GM23338 (cell line): ENCODE measurements at regions not wholly inside any gene's neighbourhood (a gene's known extent, or its start where the extent isn't known, plus 50 kb on each side); places are given as distances from the start of the nearest gene placed in this dataset.

ENCODE experiments used
- ATAC-seq: fragments of 200-7000 bp; cut with Tn5 transposase; 3 replicates; pipeline ENCODE4 v1.9.1; 2020
- DNase-seq: peaks from one replicate; pipeline ENCODE4 v3.0.0-alpha.2; 2015; ENCODE audit warnings: low spot score
- H2AFZ ChIP-seq: fragments of 200-600 bp; sonication (generic); 2 replicates; pipeline ENCODE4 v1.8.0; 2016; ENCODE audit warnings: antibody characterized with exemption, mild to moderate bottlenecking, moderate library complexity
- H3F3A ChIP-seq: fragments of 200-600 bp; sonication (generic); replicated peaks from 2 replicates; pipeline ENCODE4 v1.8.0; 2017; ENCODE audit warnings: antibody characterized with exemption, mixed run types, low read depth
- H3K27ac ChIP-seq: fragments of 200-600 bp; sonication (generic); 2 replicates; pipeline ENCODE4 v1.6.1; 2016; ENCODE audit warnings: low read depth
- H3K27me3 ChIP-seq: fragments of 200-600 bp; sonication (generic); 2 replicates; pipeline ENCODE4 v1.8.0; 2016; ENCODE audit warnings: mild to moderate bottlenecking, mixed run types, moderate library complexity; ENCODE audit not compliant: insufficient read depth
- H3K36me3 ChIP-seq: fragments of 200-600 bp; sonication (generic); 2 replicates; pipeline ENCODE4 v1.8.0; 2016; ENCODE audit warnings: mild to moderate bottlenecking; ENCODE audit not compliant: insufficient read depth
- H3K4me1 ChIP-seq: fragments of 200-600 bp; sonication (generic); 2 replicates; pipeline ENCODE4 v1.8.0; 2016; ENCODE audit warnings: mild to moderate bottlenecking, moderate library complexity; ENCODE audit not compliant: insufficient read depth
- H3K4me2 ChIP-seq: fragments of 200-600 bp; sonication (generic); 2 replicates; pipeline ENCODE4 v1.7.1; 2017; ENCODE audit warnings: mixed run types
- H3K4me3 ChIP-seq: fragments of 200-600 bp; sonication (generic); 2 replicates; pipeline ENCODE4 v1.6.1; 2016; ENCODE audit warnings: mixed run types
- H3K79me2 ChIP-seq: fragments of 200-600 bp; sonication (generic); replicated peaks from 2 replicates; pipeline ENCODE4 v1.8.0; 2017; ENCODE audit warnings: mild to moderate bottlenecking; ENCODE audit not compliant: insufficient read depth
- H3K9me2 ChIP-seq: fragments of 200-600 bp; sonication (generic); 2 replicates; pipeline ENCODE4 v1.8.0; 2017; ENCODE audit not compliant: insufficient read depth
- H4K20me1 ChIP-seq: fragments of 200-600 bp; sonication (generic); replicated peaks from 2 replicates; pipeline ENCODE4 v1.8.0; 2017; ENCODE audit warnings: mild to moderate bottlenecking; ENCODE audit not compliant: insufficient read depth
- H3K27ac Mint-ChIP-seq: 2 replicates; pipeline ENCODE4 v1.8.0; 2020; ENCODE audit warnings: inconsistent platforms, mild to moderate bottlenecking, moderate library complexity, mixed read lengths
- H3K27me3 Mint-ChIP-seq: 3 replicates; pipeline ENCODE4 v1.8.0; 2022; ENCODE audit warnings: low read depth, mild to moderate bottlenecking, moderate library complexity, mixed read lengths, inconsistent platforms; ENCODE audit not compliant: insufficient read depth, poor library complexity
- H3K36me3 Mint-ChIP-seq: 3 replicates; pipeline ENCODE4 v1.8.0; 2021; ENCODE audit warnings: low read depth, mild to moderate bottlenecking, inconsistent platforms, moderate library complexity, mixed read lengths
- H3K4me1 Mint-ChIP-seq: 3 replicates; pipeline ENCODE4 v1.8.0; 2020; ENCODE audit warnings: mild to moderate bottlenecking, inconsistent platforms, mixed read lengths
- H3K4me3 Mint-ChIP-seq: 3 replicates; pipeline ENCODE4 v1.8.0; 2021; ENCODE audit warnings: moderate library complexity, mild to moderate bottlenecking, inconsistent platforms, mixed read lengths
- H3K9me3 Mint-ChIP-seq: 3 replicates; pipeline ENCODE4 v1.8.0; 2020; ENCODE audit warnings: moderate library complexity, mild to moderate bottlenecking, inconsistent platforms, mixed read lengths
- CREB1 ChIP-seq: fragments of 250-450 bp; sonication (Bioruptor Pico); IDR thresholded peaks from 2 replicates; pipeline ENCODE4 v1.5.0; 2020; ENCODE audit warnings: low read depth, mild to moderate bottlenecking, moderate library complexity
- CTCF ChIP-seq, 2 experiments: fragments of 200-600 bp in 1 of 2; sonication (generic) in 1 of 2; conservative IDR thresholded peaks; 2 replicates each; pipeline versions ENCODE4 v1.5.1 to v1.6.1; 2016 to 2017; ENCODE audit warnings: antibody characterized with exemption in 2 of 2, low read depth in 2 of 2, mild to moderate bottlenecking in 2 of 2, moderate library complexity in 1 of 2
- EZH2phosphoT487 ChIP-seq: fragments of 200-600 bp; sonication (generic); IDR thresholded peaks from one replicate; pipeline ENCODE4 v1.8.1; 2018; ENCODE audit warnings: antibody characterized with exemption; ENCODE audit not compliant: unreplicated experiment
- JUNB ChIP-seq: IDR thresholded peaks from one replicate; pipeline ENCODE4 v1.6.1; 2016; ENCODE audit warnings: antibody characterized with exemption; ENCODE audit not compliant: unreplicated experiment
- NANOG ChIP-seq: IDR thresholded peaks from 2 replicates; pipeline ENCODE4 v1.6.1; 2016; ENCODE audit warnings: antibody characterized with exemption, borderline replicate concordance
- POLR2AphosphoS5 ChIP-seq: IDR thresholded peaks from 2 replicates; pipeline ENCODE4 v1.6.1; 2016; ENCODE audit warnings: antibody characterized with exemption, low read depth
- STAT1 ChIP-seq: IDR thresholded peaks from one replicate; pipeline ENCODE4 v1.6.1; 2016; ENCODE audit warnings: antibody characterized with exemption; ENCODE audit not compliant: unreplicated experiment
- ZNF114 ChIP-seq: fragments of 250-450 bp; sonication (Bioruptor Pico); IDR thresholded peaks from 2 replicates; pipeline ENCODE4 v1.5.0; 2020; ENCODE audit warnings: mild to moderate bottlenecking, moderate library complexity
- ZNF331 ChIP-seq: fragments of 250-450 bp; sonication (Bioruptor Pico); IDR thresholded peaks from 2 replicates; pipeline ENCODE4 v1.5.0; 2020; ENCODE audit warnings: low read depth, mild to moderate bottlenecking, moderate library complexity
- TF ChIP-seq, protein P1 (sequence below): IDR thresholded peaks from one replicate; pipeline ENCODE4 v1.6.1; 2018; ENCODE audit warnings: antibody characterized with exemption; ENCODE audit not compliant: unreplicated experiment
- TF ChIP-seq, protein P2 (sequence below): fragments of 250-450 bp; sonication (Bioruptor Pico); IDR thresholded peaks from 2 replicates; pipeline ENCODE4 v1.5.0; 2020; ENCODE audit warnings: mild to moderate bottlenecking, moderate library complexity

DNA sequence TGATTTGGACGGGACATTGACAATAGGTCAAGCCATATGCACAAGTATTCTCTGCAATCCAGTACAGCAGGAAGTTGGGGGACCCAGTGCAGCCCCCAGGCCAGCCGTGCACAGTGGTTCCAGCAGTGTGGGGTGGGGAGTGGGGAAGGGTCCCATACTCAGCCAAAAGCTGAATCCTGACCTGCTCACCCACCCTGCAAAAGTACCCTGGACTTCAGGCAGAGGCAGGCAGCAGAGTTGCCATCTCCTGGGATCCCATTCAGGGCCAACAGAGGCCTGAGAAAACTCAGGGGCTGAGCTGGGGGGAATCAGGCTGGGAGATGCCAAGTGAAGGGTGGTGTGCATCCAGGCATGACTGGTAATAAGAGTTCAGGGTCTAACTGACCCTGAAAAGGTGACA is 83.9 kb downstream of the ALG10 start (continued):
- TF ChIP-seq, protein P1, sequence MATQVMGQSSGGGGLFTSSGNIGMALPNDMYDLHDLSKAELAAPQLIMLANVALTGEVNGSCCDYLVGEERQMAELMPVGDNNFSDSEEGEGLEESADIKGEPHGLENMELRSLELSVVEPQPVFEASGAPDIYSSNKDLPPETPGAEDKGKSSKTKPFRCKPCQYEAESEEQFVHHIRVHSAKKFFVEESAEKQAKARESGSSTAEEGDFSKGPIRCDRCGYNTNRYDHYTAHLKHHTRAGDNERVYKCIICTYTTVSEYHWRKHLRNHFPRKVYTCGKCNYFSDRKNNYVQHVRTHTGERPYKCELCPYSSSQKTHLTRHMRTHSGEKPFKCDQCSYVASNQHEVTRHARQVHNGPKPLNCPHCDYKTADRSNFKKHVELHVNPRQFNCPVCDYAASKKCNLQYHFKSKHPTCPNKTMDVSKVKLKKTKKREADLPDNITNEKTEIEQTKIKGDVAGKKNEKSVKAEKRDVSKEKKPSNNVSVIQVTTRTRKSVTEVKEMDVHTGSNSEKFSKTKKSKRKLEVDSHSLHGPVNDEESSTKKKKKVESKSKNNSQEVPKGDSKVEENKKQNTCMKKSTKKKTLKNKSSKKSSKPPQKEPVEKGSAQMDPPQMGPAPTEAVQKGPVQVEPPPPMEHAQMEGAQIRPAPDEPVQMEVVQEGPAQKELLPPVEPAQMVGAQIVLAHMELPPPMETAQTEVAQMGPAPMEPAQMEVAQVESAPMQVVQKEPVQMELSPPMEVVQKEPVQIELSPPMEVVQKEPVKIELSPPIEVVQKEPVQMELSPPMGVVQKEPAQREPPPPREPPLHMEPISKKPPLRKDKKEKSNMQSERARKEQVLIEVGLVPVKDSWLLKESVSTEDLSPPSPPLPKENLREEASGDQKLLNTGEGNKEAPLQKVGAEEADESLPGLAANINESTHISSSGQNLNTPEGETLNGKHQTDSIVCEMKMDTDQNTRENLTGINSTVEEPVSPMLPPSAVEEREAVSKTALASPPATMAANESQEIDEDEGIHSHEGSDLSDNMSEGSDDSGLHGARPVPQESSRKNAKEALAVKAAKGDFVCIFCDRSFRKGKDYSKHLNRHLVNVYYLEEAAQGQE = no peak
- TF ChIP-seq CREB1 (CRISPR knock-in tag) (no peak), ZNF331 (no peak), STAT1 (no peak), CTCF (conservative IDR thresholded peaks at IDR 0.05; ENCODE audit: low read depth in 2 of 2) (no peak), EZH2phosphoT487 (no peak)

GRCh38 chr12:34107016-34107415 is 84.7 kb downstream of the ALG10 start:
- Histone ChIP-seq H3K4me1 (no peaks in the 10 kb centered on the region), H3K36me3 (no peaks in the 10 kb centered on the region), H3F3A (no peaks in the 10 kb centered on the region), H4K20me1 (no peaks in the 10 kb centered on the region), H3K79me2 (no peaks in the 10 kb centered on the region), H3K27me3 (peaks cover 25% of the 10 kb centered on the region), H2AFZ (no peak overlapping the region), H3K4me2 (no peak overlapping the region), H3K9me2 (no peaks in the 10 kb centered on the region), H3K27ac (no peak overlapping the region), H3K4me3 (no peak overlapping the region)
- DNase-seq = no peak
- H3K4me3 Mint-ChIP-seq = no peak overlapping the region
- H3K27ac Mint-ChIP-seq = no peak overlapping the region
- no peak for ATAC-seq
- H3K27me3 Mint-ChIP-seq = no peaks in the 10 kb centered on the region
- H3K36me3 Mint-ChIP-seq = peaks cover 27% of the 10 kb centered on the region
- H3K9me3 Mint-ChIP-seq = peaks cover 82% of the 10 kb centered on the region
- no peaks in the 10 kb centered on the region for H3K4me1 Mint-ChIP-seq
- no peak for TF ChIP-seq POLR2AphosphoS5
- TF ChIP-seq, protein P1 = no peak
- TF ChIP-seq ZNF114 = no peak
- TF ChIP-seq ZNF331 = no peak
- TF ChIP-seq JUNB = no peak
- no peak for TF ChIP-seq NANOG
- TF ChIP-seq, protein P2, sequence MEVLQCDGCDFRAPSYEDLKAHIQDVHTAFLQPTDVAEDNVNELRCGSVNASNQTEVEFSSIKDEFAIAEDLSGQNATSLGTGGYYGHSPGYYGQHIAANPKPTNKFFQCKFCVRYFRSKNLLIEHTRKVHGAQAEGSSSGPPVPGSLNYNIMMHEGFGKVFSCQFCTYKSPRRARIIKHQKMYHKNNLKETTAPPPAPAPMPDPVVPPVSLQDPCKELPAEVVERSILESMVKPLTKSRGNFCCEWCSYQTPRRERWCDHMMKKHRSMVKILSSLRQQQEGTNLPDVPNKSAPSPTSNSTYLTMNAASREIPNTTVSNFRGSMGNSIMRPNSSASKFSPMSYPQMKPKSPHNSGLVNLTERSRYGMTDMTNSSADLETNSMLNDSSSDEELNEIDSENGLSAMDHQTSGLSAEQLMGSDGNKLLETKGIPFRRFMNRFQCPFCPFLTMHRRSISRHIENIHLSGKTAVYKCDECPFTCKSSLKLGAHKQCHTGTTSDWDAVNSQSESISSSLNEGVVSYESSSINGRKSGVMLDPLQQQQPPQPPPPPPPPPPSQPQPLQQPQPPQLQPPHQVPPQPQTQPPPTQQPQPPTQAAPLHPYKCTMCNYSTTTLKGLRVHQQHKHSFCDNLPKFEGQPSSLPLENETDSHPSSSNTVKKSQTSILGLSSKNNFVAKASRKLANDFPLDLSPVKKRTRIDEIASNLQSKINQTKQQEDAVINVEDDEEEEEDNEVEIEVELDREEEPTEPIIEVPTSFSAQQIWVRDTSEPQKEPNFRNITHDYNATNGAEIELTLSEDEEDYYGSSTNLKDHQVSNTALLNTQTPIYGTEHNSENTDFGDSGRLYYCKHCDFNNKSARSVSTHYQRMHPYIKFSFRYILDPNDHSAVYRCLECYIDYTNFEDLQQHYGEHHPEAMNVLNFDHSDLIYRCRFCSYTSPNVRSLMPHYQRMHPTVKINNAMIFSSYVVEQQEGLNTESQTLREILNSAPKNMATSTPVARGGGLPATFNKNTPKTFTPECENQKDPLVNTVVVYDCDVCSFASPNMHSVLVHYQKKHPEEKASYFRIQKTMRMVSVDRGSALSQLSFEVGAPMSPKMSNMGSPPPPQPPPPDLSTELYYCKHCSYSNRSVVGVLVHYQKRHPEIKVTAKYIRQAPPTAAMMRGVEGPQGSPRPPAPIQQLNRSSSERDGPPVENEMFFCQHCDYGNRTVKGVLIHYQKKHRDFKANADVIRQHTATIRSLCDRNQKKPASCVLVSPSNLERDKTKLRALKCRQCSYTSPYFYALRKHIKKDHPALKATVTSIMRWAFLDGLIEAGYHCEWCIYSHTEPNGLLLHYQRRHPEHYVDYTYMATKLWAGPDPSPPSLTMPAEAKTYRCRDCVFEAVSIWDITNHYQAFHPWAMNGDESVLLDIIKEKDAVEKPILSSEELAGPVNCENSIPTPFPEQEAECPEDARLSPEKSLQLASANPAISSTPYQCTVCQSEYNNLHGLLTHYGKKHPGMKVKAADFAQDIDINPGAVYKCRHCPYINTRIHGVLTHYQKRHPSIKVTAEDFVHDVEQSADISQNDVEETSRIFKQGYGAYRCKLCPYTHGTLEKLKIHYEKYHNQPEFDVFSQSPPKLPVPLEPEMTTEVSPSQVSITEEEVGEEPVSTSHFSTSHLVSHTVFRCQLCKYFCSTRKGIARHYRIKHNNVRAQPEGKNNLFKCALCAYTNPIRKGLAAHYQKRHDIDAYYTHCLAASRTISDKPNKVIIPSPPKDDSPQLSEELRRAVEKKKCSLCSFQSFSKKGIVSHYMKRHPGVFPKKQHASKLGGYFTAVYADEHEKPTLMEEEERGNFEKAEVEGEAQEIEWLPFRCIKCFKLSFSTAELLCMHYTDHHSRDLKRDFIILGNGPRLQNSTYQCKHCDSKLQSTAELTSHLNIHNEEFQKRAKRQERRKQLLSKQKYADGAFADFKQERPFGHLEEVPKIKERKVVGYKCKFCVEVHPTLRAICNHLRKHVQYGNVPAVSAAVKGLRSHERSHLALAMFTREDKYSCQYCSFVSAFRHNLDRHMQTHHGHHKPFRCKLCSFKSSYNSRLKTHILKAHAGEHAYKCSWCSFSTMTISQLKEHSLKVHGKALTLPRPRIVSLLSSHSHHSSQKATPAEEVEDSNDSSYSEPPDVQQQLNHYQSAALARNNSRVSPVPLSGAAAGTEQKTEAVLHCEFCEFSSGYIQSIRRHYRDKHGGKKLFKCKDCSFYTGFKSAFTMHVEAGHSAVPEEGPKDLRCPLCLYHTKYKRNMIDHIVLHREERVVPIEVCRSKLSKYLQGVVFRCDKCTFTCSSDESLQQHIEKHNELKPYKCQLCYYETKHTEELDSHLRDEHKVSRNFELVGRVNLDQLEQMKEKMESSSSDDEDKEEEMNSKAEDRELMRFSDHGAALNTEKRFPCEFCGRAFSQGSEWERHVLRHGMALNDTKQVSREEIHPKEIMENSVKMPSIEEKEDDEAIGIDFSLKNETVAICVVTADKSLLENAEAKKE (CRISPR knock-in tag) = no peak
